Fibroblast of lung (primary cell): ENCODE measurements at regions not wholly inside any gene's neighbourhood (a gene's known extent, or its start where the extent isn't known, plus 50 kb on each side); places are given as distances from the start of the nearest gene placed in this dataset.

ENCODE experiments used
- DNase-seq, 2 donors: peaks; one replicate each; pipeline versions ENCODE4 v3.0.0 to v3.0.0-alpha.2; 2010; ENCODE audit warnings: low read depth in 2 of 2
- H2AFZ ChIP-seq: 2 replicates; pipeline ENCODE4 v1.5.1; 2012; ENCODE audit warnings: low read length, control low read depth, inconsistent platforms
- H3K27ac ChIP-seq: 2 replicates; pipeline ENCODE4 v1.5.1; 2011; ENCODE audit warnings: low read length, control low read depth; ENCODE audit not compliant: insufficient read depth
- H3K27me3 ChIP-seq: 2 replicates; pipeline ENCODE4 v1.5.1; 2011; ENCODE audit warnings: mild to moderate bottlenecking, low read length; ENCODE audit not compliant: control insufficient read depth, insufficient read depth
- H3K36me3 ChIP-seq: 2 replicates; pipeline ENCODE4 v1.5.1; 2011; ENCODE audit warnings: low read length; ENCODE audit not compliant: control insufficient read depth, insufficient read depth
- H3K4me1 ChIP-seq: 2 replicates; pipeline ENCODE4 v1.5.1; 2011; ENCODE audit warnings: low read length; ENCODE audit not compliant: control insufficient read depth, insufficient read depth; ENCODE audit errors: extremely low read depth
- H3K4me2 ChIP-seq: 2 replicates; pipeline ENCODE4 v1.5.1; 2011; ENCODE audit warnings: low read length, control low read depth; ENCODE audit not compliant: insufficient read depth; ENCODE audit errors: extremely low read depth
- H3K4me3 ChIP-seq, 4 experiments: fragments of 200-600 bp in 1 of 4; sonication (generic) in 1 of 4; replicated peaks in 1 of 4; 2 replicates each; pipeline ENCODE4 v1.5.1; 2011 to 2016; ENCODE audit warnings: low read length in 4 of 4, low read depth in 3 of 4, mild to moderate bottlenecking in 3 of 4, control low read depth in 2 of 4, inconsistent platforms in 1 of 4, mixed read lengths in 1 of 4; ENCODE audit not compliant: insufficient read depth in 1 of 4; ENCODE audit errors: control extremely low read depth in 1 of 4
- H3K79me2 ChIP-seq: 2 replicates; pipeline ENCODE4 v1.5.1; 2012; ENCODE audit warnings: mild to moderate bottlenecking, low read length, inconsistent platforms; ENCODE audit not compliant: control insufficient read depth, insufficient read depth
- H3K9ac ChIP-seq: 2 replicates; pipeline ENCODE4 v1.5.1; 2011; ENCODE audit warnings: mild to moderate bottlenecking, low read length, control low read depth; ENCODE audit not compliant: insufficient read depth
- H3K9me3 ChIP-seq: 2 replicates; pipeline ENCODE4 v1.5.1; 2012; ENCODE audit warnings: low read depth, low read length; ENCODE audit not compliant: control insufficient read depth, insufficient read depth
- H4K20me1 ChIP-seq: 2 replicates; pipeline ENCODE4 v1.5.1; 2011; ENCODE audit warnings: low read length; ENCODE audit not compliant: control insufficient read depth, insufficient read depth; ENCODE audit errors: extremely low read depth
- CTCF ChIP-seq, 2 donors: IDR thresholded peaks in 1 of 2; conservative IDR thresholded peaks in 1 of 2; 1 replicate in 1 of 2; 2 replicates in 1 of 2; pipeline ENCODE4 v1.5.1; 2011 to 2012; ENCODE audit warnings: low read length in 2 of 2, control low read depth in 1 of 2, inconsistent platforms in 1 of 2, low read depth in 1 of 2, mild to moderate bottlenecking in 1 of 2
- EZH2 ChIP-seq: IDR thresholded peaks from 2 replicates; pipeline ENCODE4 v1.5.1; 2012; ENCODE audit warnings: low read length, control low read depth, mild to moderate bottlenecking; ENCODE audit errors: missing control alignments

- Histone ChIP-seq H4K20me1 (no peaks in the 10 kb centered on the region), H3K4me3 (no peak overlapping the region), H2AFZ (no peak overlapping the region), H3K9ac (no peak overlapping the region), H3K4me2 (no peak overlapping the region), H3K79me2 (no peaks in the 10 kb centered on the region), H3K9me3 (no peaks in the 10 kb centered on the region), H3K27ac (no peak overlapping the region), H3K27me3 (no peaks in the 10 kb centered on the region), H3K4me1 (no peaks in the 10 kb centered on the region), H3K36me3 (no peaks in the 10 kb centered on the region)
- TF ChIP-seq CTCF (conservative IDR thresholded peaks at IDR 0.05 in 1 of 2, IDR thresholded peaks at IDR 0.05 in 1 of 2; ENCODE audit: low read depth in 1 of 2, low read length in 2 of 2) (no peak), EZH2 (no peak)
- DNase-seq = no peak
Observed at GRCh38 chr1:4034318-4034887, 134.3 kb upstream of the C1orf174 start.

- H2AFZ ChIP-seq = no peak overlapping the region
- H3K27ac ChIP-seq = no peak overlapping the region
- H3K4me2 ChIP-seq = no peak overlapping the region
- H3K27me3 ChIP-seq = no peaks in the 10 kb centered on the region
- no peaks in the 10 kb centered on the region for H3K36me3 ChIP-seq
- no peak overlapping the region for H3K4me3 ChIP-seq
- TF ChIP-seq CTCF (conservative IDR thresholded peaks at IDR 0.05 in 1 of 2, IDR thresholded peaks at IDR 0.05 in 1 of 2; ENCODE audit: low read depth in 1 of 2, low read length in 2 of 2) (no peak), EZH2 (no peak)
- H4K20me1 ChIP-seq = no peaks in the 10 kb centered on the region
- no peaks in the 10 kb centered on the region for H3K4me1 ChIP-seq
- H3K79me2 ChIP-seq = no peaks in the 10 kb centered on the region
- H3K9me3 ChIP-seq = no peaks in the 10 kb centered on the region
- no peak for DNase-seq
- no peak overlapping the region for H3K9ac ChIP-seq
Observed at GRCh38 chr1:4044967-4045366, 144.9 kb upstream of the C1orf174 start.

- Histone ChIP-seq H3K9ac (no peak overlapping the region), H2AFZ (no peak overlapping the region), H3K9me3 (no peaks in the 10 kb centered on the region), H3K79me2 (no peaks in the 10 kb centered on the region), H3K4me1 (no peaks in the 10 kb centered on the region), H3K4me3 (no peak overlapping the region), H3K36me3 (no peaks in the 10 kb centered on the region), H3K4me2 (no peak overlapping the region), H3K27ac (no peak overlapping the region), H3K27me3 (no peaks in the 10 kb centered on the region), H4K20me1 (no peaks in the 10 kb centered on the region)
- no peak for TF ChIP-seq CTCF (conservative IDR thresholded peaks at IDR 0.05 in 1 of 2, IDR thresholded peaks at IDR 0.05 in 1 of 2; ENCODE audit: low read depth in 1 of 2, low read length in 2 of 2)
- TF ChIP-seq EZH2 = no peak
- no peak for DNase-seq
Observed at GRCh38 chr1:4045397-4046010, 145.4 kb upstream of the C1orf174 start.
